Endodermal cell (in vitro differentiated cells): ENCODE measurements at regions not wholly inside any gene's neighbourhood (a gene's known extent, or its start where the extent isn't known, plus 50 kb on each side); places are given as distances from the start of the nearest gene placed in this dataset.

Experiments used
- DNase-seq: peaks from one replicate; pipeline ENCODE4 v3.0.0-alpha.2; 2017
- H3K27ac ChIP-seq: 2 replicates; pipeline ENCODE4 v1.5.1; 2013; ENCODE audit warnings: mild to moderate bottlenecking, low read depth, low read length, moderate library complexity
- H3K27me3 ChIP-seq: 2 replicates; pipeline ENCODE4 v1.6.1; 2013; ENCODE audit warnings: mild to moderate bottlenecking, low read length, moderate library complexity; ENCODE audit not compliant: insufficient read depth, control insufficient read depth, poor library complexity, severe bottlenecking
- H3K36me3 ChIP-seq: 2 replicates; pipeline ENCODE4 v1.7.0; 2013; ENCODE audit warnings: mild to moderate bottlenecking, low read length, moderate library complexity; ENCODE audit not compliant: control insufficient read depth, insufficient read depth
- H3K4me1 ChIP-seq: one replicate; pipeline ENCODE4 v1.7.0; 2013; ENCODE audit warnings: low read length; ENCODE audit not compliant: control insufficient read depth, insufficient read depth
- H3K4me3 ChIP-seq: 2 replicates; pipeline ENCODE4 v1.5.1; 2013; ENCODE audit warnings: mild to moderate bottlenecking, low read length, moderate library complexity
- H3K9ac ChIP-seq: 2 replicates; pipeline ENCODE4 v1.6.1; 2013; ENCODE audit warnings: mild to moderate bottlenecking, low read length, moderate library complexity; ENCODE audit not compliant: poor library complexity, severe bottlenecking; ENCODE audit errors: extremely low read depth
- H3K9me3 ChIP-seq: 2 replicates; pipeline ENCODE4 v1.6.1; 2013; ENCODE audit warnings: mild to moderate bottlenecking, low read length, moderate library complexity; ENCODE audit not compliant: control insufficient read depth
- H3K27ac Mint-ChIP-seq: 2 replicates; pipeline ENCODE4 v1.8.0; 2020; ENCODE audit warnings: mixed read lengths
- H3K27me3 Mint-ChIP-seq: 2 replicates; pipeline ENCODE4 v1.8.0; 2021; ENCODE audit warnings: mild to moderate bottlenecking, mixed read lengths; ENCODE audit not compliant: insufficient read depth
- H3K36me3 Mint-ChIP-seq: 2 replicates; pipeline ENCODE4 v1.8.0; 2020; ENCODE audit warnings: low read depth, mixed read lengths
- H3K4me1 Mint-ChIP-seq: 2 replicates; pipeline ENCODE4 v1.8.0; 2020; ENCODE audit warnings: mixed read lengths
- H3K4me3 Mint-ChIP-seq: 2 replicates; pipeline ENCODE4 v1.8.0; 2020; ENCODE audit warnings: mild to moderate bottlenecking, moderate library complexity, mixed read lengths
- H3K9me3 Mint-ChIP-seq: 2 replicates; pipeline ENCODE4 v1.8.0; 2020; ENCODE audit warnings: mild to moderate bottlenecking, mixed read lengths
- CTCF ChIP-seq: fragments of 200-600 bp; sonication (generic); conservative IDR thresholded peaks from 2 replicates; pipeline ENCODE4 v1.5.0; 2021; ENCODE audit warnings: antibody characterized with exemption, mild to moderate bottlenecking
- WGBS, 2 experiments: methylation state at CpG; one replicate each; pipeline versions ENCODE4 v1.1.5 to v1.1.7; 2013; ENCODE audit warnings: missing lambda C conversion rate in 2 of 2, mixed read lengths in 1 of 2; ENCODE audit not compliant: insufficient coverage in 1 of 2, insufficient read length in 1 of 2; 5-methylcytosine and 5-hydroxymethylcytosine counted together

- H3K36me3 Mint-ChIP-seq = no peaks in the 10 kb centered on the region
- Histone ChIP-seq H3K4me3 (peak overlapping the region; percentile 64), H3K9me3 (no peaks in the 10 kb centered on the region), H3K4me1 (peaks cover 32% of the 10 kb centered on the region), H3K9ac (no peak overlapping the region), H3K27ac (no peak overlapping the region), H3K27me3 (no peaks in the 10 kb centered on the region), H3K36me3 (no peaks in the 10 kb centered on the region)
- peak overlapping the region; percentile 19 for H3K27ac Mint-ChIP-seq
- TF ChIP-seq CTCF = no peak
- H3K27me3 Mint-ChIP-seq = no peaks in the 10 kb centered on the region
- peaks cover 62% of the 10 kb centered on the region for H3K4me1 Mint-ChIP-seq
- no peak for DNase-seq
- no peaks in the 10 kb centered on the region for H3K9me3 Mint-ChIP-seq
- H3K4me3 Mint-ChIP-seq = peak overlapping the region; percentile 43
- 71% methylated on average over 1 of the region's 1 CpG; no CpG with 5 or more reads in 1 of the 2 experiments for WGBS, 2 experiments
These were observed 208.1 kb upstream of the PHYHIPL start for GRCh38 chr10:58968389-58968755.

GRCh38 chr10:58969576-58969975 lies 206.9 kb upstream of the PHYHIPL start:
- H3K4me3 Mint-ChIP-seq = no peak overlapping the region
- peaks cover 26% of the 10 kb centered on the region for H3K4me1 ChIP-seq
- 93 to 100% methylated on average over 1 of the region's 1 CpG for WGBS, 2 experiments

GRCh38 chr10:58970160-58970915 lies 206.1 kb upstream of the PHYHIPL start:
- H3K27ac ChIP-seq = no peak overlapping the region
- H3K27me3 ChIP-seq = no peaks in the 10 kb centered on the region
- no peaks in the 10 kb centered on the region for H3K36me3 ChIP-seq
- Mint-ChIP-seq H3K4me3 (no peak overlapping the region), H3K27ac (no peak overlapping the region), H3K4me1 (peaks cover 53% of the 10 kb centered on the region), H3K9me3 (no peaks in the 10 kb centered on the region), H3K36me3 (no peaks in the 10 kb centered on the region), H3K27me3 (no peaks in the 10 kb centered on the region)
- peaks cover 30% of the 10 kb centered on the region for H3K4me1 ChIP-seq
- WGBS, 2 experiments = 90 to 95% methylated on average over 2 of the region's 2 CpGs
- no peak overlapping the region for H3K4me3 ChIP-seq
- H3K9ac ChIP-seq = no peak overlapping the region
- no peak for TF ChIP-seq CTCF
- DNase-seq = no peak
- H3K9me3 ChIP-seq = no peaks in the 10 kb centered on the region

More at GRCh38 chr10:58969576-58969975, 206.9 kb upstream of the PHYHIPL start:
- H3K36me3 Mint-ChIP-seq = no peaks in the 10 kb centered on the region
- Histone ChIP-seq H3K9me3 (no peaks in the 10 kb centered on the region), H3K4me3 (no peak overlapping the region), H3K9ac (no peak overlapping the region), H3K27me3 (no peaks in the 10 kb centered on the region), H3K36me3 (no peaks in the 10 kb centered on the region), H3K27ac (no peak overlapping the region)
- no peak for TF ChIP-seq CTCF
- H3K4me1 Mint-ChIP-seq = peaks cover 53% of the 10 kb centered on the region
- H3K9me3 Mint-ChIP-seq = no peaks in the 10 kb centered on the region
- no peak for DNase-seq
- no peaks in the 10 kb centered on the region for H3K27me3 Mint-ChIP-seq
- H3K27ac Mint-ChIP-seq = peak overlapping the region; percentile 37
